B cell (primary cell): ENCODE measurements at regions not wholly inside any gene's neighbourhood (a gene's known extent, or its start where the extent isn't known, plus 50 kb on each side); places are given as distances from the start of the nearest gene placed in this dataset.
"Not testable (repeated sequence)": the region's sequence is repeated elsewhere in the genome, so short reads cannot be mapped to it uniquely, and the experiment has no call there.

Experiments
- CTCF ChIP-seq: fragments of 200-600 bp; IDR thresholded peaks from one replicate; pipeline ENCODE4 v1.8.0; 2022; ENCODE audit warnings: antibody characterized with exemption, mild to moderate bottlenecking
- EZH2 ChIP-seq: IDR thresholded peaks from 2 replicates; pipeline ENCODE4 v1.6.1; 2012; ENCODE audit warnings: borderline replicate concordance, low read depth, mild to moderate bottlenecking, moderate library complexity, low read length; ENCODE audit not compliant: insufficient read depth, poor library complexity, severe bottlenecking

DNA sequence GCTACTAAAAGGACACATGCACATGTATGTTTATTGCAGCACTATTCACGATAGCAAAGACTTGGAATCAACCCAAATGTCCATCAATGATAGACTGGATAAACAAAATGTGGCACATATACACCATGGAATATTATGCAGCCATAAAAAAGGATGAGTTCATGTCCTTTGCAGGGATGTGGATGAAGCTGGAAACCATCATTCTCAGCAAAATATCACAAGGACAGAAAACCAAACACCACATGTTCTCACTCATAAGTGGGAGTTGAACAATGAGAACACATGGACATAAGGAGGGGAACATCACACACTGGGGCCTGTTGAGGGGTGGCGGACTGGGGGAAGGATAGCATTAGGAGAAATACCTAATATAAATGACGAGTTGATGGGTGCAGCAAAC, 168.2 kb downstream of the NPR3 start:
- TF ChIP-seq CTCF, EZH2: not testable (repeated sequence)
